Hepatocyte (in vitro differentiated cells): ENCODE measurements at regions not wholly inside any gene's neighbourhood (a gene's known extent, or its start where the extent isn't known, plus 50 kb on each side); places are given as distances from the start of the nearest gene placed in this dataset.

Source experiments
- EZH2 ChIP-seq: fragments of 200-600 bp; sonication (generic); IDR thresholded peaks from 2 replicates; pipeline ENCODE4 v1.6.1; 2016; ENCODE audit warnings: antibody characterized with exemption, mild to moderate bottlenecking, borderline replicate concordance
- TF ChIP-seq, protein P1 (sequence below): fragments of 200-600 bp; sonication (generic); IDR thresholded peaks from 2 replicates; pipeline ENCODE4 v1.5.1; 2016; ENCODE audit warnings: antibody characterized with exemption, mild to moderate bottlenecking; ENCODE audit not compliant: poor library complexity

GRCh38 chr5:92567831-92568450 lies 1013.1 kb downstream of the NR2F1-AS1 start:
- TF ChIP-seq, protein P1, sequence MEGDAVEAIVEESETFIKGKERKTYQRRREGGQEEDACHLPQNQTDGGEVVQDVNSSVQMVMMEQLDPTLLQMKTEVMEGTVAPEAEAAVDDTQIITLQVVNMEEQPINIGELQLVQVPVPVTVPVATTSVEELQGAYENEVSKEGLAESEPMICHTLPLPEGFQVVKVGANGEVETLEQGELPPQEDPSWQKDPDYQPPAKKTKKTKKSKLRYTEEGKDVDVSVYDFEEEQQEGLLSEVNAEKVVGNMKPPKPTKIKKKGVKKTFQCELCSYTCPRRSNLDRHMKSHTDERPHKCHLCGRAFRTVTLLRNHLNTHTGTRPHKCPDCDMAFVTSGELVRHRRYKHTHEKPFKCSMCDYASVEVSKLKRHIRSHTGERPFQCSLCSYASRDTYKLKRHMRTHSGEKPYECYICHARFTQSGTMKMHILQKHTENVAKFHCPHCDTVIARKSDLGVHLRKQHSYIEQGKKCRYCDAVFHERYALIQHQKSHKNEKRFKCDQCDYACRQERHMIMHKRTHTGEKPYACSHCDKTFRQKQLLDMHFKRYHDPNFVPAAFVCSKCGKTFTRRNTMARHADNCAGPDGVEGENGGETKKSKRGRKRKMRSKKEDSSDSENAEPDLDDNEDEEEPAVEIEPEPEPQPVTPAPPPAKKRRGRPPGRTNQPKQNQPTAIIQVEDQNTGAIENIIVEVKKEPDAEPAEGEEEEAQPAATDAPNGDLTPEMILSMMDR = no peak
- TF ChIP-seq EZH2 = no peak
